ENCODE measurements at regions not wholly inside any gene's neighbourhood (a gene's known extent, or its start where the extent isn't known, plus 50 kb on each side); places are given as distances from the start of the nearest gene placed in this dataset.

GRCh38 chr10:69733791-69734261 is 67.9 kb upstream of the COL13A1 start:
- TF ChIP-seq, protein P1, sequence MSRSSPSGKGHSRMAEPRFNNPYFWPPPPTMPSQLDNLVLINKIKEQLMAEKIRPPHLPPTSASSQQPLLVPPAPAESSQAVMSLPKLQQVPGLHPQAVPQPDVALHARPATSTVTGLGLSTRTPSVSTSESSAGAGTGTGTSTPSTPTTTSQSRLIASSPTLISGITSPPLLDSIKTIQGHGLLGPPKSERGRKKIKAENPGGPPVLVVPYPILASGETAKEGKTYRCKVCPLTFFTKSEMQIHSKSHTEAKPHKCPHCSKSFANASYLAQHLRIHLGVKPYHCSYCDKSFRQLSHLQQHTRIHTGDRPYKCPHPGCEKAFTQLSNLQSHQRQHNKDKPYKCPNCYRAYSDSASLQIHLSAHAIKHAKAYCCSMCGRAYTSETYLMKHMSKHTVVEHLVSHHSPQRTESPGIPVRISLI (tag by site-specific recombination; IDR thresholded peaks at IDR 0.05), result no peak
- TF ChIP-seq ZNF133 (tag by site-specific recombination; IDR thresholded peaks at IDR 0.05) (no peak), ZNF138 (tag by site-specific recombination; IDR thresholded peaks at IDR 0.05; ENCODE audit: borderline replicate concordance) (no peak), ZNF10 (tag by site-specific recombination; IDR thresholded peaks at IDR 0.05) (no peak), HOXA7 (CRISPR knock-in tag; IDR thresholded peaks at IDR 0.05; ENCODE audit: borderline replicate concordance) (no peak), ZNF239 (tag by site-specific recombination; IDR thresholded peaks at IDR 0.05) (no peak), ZNF530 (tag by site-specific recombination; IDR thresholded peaks at IDR 0.05; ENCODE audit: low read depth) (no peak), ZNF350 (tag by site-specific recombination; IDR thresholded peaks at IDR 0.05) (no peak), ZNF571 (tag by site-specific recombination; IDR thresholded peaks at IDR 0.05) (no peak), ZBTB8A (tag by site-specific recombination; IDR thresholded peaks at IDR 0.05) (no peak), ZNF266 (tag by site-specific recombination; IDR thresholded peaks at IDR 0.05; ENCODE audit: low read depth) (no peak), YY1 (tag by site-specific recombination; IDR thresholded peaks at IDR 0.05) (no peak)
- TF ChIP-seq, protein P2, sequence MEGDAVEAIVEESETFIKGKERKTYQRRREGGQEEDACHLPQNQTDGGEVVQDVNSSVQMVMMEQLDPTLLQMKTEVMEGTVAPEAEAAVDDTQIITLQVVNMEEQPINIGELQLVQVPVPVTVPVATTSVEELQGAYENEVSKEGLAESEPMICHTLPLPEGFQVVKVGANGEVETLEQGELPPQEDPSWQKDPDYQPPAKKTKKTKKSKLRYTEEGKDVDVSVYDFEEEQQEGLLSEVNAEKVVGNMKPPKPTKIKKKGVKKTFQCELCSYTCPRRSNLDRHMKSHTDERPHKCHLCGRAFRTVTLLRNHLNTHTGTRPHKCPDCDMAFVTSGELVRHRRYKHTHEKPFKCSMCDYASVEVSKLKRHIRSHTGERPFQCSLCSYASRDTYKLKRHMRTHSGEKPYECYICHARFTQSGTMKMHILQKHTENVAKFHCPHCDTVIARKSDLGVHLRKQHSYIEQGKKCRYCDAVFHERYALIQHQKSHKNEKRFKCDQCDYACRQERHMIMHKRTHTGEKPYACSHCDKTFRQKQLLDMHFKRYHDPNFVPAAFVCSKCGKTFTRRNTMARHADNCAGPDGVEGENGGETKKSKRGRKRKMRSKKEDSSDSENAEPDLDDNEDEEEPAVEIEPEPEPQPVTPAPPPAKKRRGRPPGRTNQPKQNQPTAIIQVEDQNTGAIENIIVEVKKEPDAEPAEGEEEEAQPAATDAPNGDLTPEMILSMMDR (tag by site-specific recombination; IDR thresholded peaks at IDR 0.05), result no peak
- TF ChIP-seq, protein P3, sequence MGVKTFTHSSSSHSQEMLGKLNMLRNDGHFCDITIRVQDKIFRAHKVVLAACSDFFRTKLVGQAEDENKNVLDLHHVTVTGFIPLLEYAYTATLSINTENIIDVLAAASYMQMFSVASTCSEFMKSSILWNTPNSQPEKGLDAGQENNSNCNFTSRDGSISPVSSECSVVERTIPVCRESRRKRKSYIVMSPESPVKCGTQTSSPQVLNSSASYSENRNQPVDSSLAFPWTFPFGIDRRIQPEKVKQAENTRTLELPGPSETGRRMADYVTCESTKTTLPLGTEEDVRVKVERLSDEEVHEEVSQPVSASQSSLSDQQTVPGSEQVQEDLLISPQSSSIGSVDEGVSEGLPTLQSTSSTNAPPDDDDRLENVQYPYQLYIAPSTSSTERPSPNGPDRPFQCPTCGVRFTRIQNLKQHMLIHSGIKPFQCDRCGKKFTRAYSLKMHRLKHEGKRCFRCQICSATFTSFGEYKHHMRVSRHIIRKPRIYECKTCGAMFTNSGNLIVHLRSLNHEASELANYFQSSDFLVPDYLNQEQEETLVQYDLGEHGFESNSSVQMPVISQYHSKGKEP (tag by site-specific recombination; IDR thresholded peaks at IDR 0.05), result no peak
